ENCODE measurements at regions not wholly inside any gene's neighbourhood (a gene's known extent, or its start where the extent isn't known, plus 50 kb on each side); places are given as distances from the start of the nearest gene placed in this dataset.

DNA sequence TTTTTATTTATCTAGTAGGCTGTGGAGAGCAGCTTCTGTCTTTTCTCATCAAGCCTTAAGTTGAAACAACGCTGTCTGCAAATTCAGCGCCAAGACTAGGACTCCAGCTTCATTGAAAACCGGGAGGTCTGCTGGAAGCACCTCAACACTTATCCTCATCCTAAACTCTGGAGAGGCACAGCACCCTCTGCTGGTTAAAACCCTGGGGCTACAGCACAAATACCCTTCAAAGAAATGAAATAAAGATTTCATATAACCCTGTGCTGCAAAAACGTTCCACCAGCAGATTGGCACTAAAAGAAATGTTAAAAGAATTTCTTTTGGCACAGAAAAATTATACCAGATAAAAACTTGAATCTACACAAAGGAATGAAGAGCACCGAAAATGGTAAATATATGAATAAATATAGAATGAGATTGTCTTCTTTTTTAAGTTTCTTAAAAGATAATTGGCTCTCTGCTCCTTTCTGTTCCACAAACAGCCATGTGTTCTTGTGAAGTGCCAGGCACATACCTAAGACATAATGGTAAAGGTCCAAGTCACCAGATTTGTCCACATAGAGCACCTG is 227.7 kb upstream of the SAMSN1 start:
- peaks cover 0 to under 1% (median 0%) of the 10 kb centered on the region in 4 donors for H3K9me3 ChIP-seq
- no peak overlapping the region for H3K4me3 ChIP-seq
- no peaks in the 10 kb centered on the region for H3K27me3 ChIP-seq
- H3K36me3 ChIP-seq, result no peaks in the 10 kb centered on the region
- no peaks in the 10 kb centered on the region for H3K4me1 ChIP-seq
- intact Hi-C loops (cut with DNase I; ENCODE audit: low total_unique reads), result no loop called here
- no peak overlapping the region for H3K27ac ChIP-seq
- no peak for TF ChIP-seq POLR2AphosphoS5 (IDR thresholded peaks at IDR 0.05)
- TF ChIP-seq, protein P1, sequence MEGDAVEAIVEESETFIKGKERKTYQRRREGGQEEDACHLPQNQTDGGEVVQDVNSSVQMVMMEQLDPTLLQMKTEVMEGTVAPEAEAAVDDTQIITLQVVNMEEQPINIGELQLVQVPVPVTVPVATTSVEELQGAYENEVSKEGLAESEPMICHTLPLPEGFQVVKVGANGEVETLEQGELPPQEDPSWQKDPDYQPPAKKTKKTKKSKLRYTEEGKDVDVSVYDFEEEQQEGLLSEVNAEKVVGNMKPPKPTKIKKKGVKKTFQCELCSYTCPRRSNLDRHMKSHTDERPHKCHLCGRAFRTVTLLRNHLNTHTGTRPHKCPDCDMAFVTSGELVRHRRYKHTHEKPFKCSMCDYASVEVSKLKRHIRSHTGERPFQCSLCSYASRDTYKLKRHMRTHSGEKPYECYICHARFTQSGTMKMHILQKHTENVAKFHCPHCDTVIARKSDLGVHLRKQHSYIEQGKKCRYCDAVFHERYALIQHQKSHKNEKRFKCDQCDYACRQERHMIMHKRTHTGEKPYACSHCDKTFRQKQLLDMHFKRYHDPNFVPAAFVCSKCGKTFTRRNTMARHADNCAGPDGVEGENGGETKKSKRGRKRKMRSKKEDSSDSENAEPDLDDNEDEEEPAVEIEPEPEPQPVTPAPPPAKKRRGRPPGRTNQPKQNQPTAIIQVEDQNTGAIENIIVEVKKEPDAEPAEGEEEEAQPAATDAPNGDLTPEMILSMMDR (IDR thresholded peaks at IDR 0.05), result peak in 5 of 7 experiments; percentile 21 to 61 (median 43)
- 33 to 43% (median 35%) methylated on average over 5 of the region's 5 CpGs for WGBS, 5 donors
- peak; percentile 66 to 69 for DNase-seq

DNA sequence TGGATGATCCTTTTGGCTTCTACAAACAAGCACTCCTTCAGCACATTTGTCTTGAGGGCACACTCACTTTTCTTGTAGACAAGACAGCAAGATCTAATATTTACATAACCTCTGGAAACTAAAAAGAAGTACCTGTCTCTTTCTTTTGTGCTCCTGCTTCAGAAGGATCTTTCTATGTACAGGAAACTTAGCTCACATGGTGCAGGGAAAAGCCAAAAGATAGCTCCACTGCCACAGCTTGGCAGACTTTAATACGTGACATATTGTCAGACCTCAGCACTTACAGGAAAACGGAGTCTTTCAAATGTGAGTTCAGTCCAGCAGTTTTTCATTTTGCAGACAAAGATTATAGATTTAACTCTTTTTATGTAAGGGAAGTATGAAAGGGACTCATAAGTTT is 225.5 kb upstream of the SAMSN1 start:
- no peak overlapping the region for H3K4me3 ChIP-seq
- H3K27ac ChIP-seq, result no peak overlapping the region
- H3K4me1 ChIP-seq, result no peaks in the 10 kb centered on the region
- no peaks in the 10 kb centered on the region for H3K27me3 ChIP-seq
- intact Hi-C loops (cut with DNase I; ENCODE audit: low total_unique reads), result no loop called here
- TF ChIP-seq EP300 (IDR thresholded peaks at IDR 0.05), result no peak
- no peak for TF ChIP-seq POLR2AphosphoS5 (IDR thresholded peaks at IDR 0.05)
- TF ChIP-seq POLR2A (IDR thresholded peaks at IDR 0.05), result no peak
- TF ChIP-seq, protein P1 (IDR thresholded peaks at IDR 0.05), result no peak
- no peaks in the 10 kb centered on the region for H3K36me3 ChIP-seq
- DNase-seq, result no peak
- WGBS, 5 donors, result 51 to 59% (median 58%) methylated on average over 2 of the region's 2 CpGs
- no peaks in the 10 kb centered on the region for H3K9me3 ChIP-seq

DNA sequence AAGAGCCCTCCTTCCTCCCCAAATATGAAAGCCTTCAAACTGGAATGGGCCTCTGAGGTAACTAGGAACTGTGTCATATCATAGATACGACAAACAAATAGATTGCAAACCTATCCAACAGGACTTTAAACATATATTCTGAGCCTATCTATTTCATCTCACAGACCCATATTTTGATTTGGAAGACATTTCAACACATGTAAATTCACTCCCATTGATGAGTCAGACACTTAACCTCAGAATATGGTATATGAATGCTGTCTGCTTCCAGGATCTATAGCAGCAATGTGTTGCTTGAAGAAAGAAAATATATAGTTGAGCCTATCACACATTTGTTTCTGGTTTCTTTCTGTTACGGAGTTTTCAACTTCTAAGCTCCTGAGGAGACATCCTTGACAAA is 221.9 kb upstream of the SAMSN1 start:
- Histone ChIP-seq H3K27me3 (no peaks in the 10 kb centered on the region), H3K9me3 (no peaks in the 10 kb centered on the region), H3K36me3 (no peaks in the 10 kb centered on the region), H3K4me1 (no peaks in the 10 kb centered on the region), H3K27ac (no peak overlapping the region), H3K4me3 (no peak overlapping the region)
- WGBS, 5 donors, result 86 to 97% (median 89%) methylated on average over 2 of the region's 2 CpGs
- intact Hi-C loops (cut with DNase I; ENCODE audit: low total_unique reads), result no loop called here
- no peak for DNase-seq
- no peak for TF ChIP-seq EP300 (IDR thresholded peaks at IDR 0.05)
- TF ChIP-seq, protein P1 (IDR thresholded peaks at IDR 0.05), result no peak
- no peak for TF ChIP-seq POLR2A (IDR thresholded peaks at IDR 0.05)
- TF ChIP-seq POLR2AphosphoS5 (IDR thresholded peaks at IDR 0.05), result no peak

DNA sequence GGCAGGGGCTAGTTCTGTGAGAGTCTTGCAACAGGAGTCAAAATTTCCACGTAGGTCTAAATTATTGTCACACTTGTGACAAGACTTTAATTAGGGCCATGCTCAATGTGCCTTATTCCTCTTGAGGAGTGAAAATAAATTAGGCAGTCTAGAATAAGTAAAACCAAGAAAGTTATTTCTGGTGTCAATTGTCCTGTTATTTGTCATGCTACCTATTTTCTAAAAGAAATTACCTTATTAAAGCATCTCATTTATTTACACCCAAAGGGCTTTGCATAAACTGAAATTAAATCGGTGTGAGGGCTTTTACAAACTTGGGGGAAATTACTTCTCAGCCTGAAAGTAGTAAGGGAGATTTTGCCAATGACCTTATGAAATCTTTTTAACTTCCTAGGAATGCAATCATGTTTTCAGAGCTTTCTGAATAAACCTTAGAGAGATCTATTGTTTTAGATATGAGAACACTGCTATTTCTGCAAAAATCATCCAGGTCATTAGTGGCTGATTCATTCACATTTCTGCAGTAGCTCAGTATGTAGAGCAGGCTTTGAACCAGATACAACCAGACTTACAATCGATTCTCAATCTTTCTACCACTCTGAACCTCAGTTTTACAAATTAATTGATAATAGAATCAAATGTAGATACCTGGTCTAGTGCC is 221.2 kb upstream of the SAMSN1 start:
- no peaks in the 10 kb centered on the region for H3K9me3 ChIP-seq
- no peak overlapping the region for H3K4me3 ChIP-seq
- 85 to 90% (median 87%) methylated on average over 3 of the region's 3 CpGs for WGBS, 5 donors
- no peaks in the 10 kb centered on the region for H3K36me3 ChIP-seq
- no peak overlapping the region for H3K27ac ChIP-seq
- intact Hi-C loops (cut with DNase I; ENCODE audit: low total_unique reads), result no loop called here
- TF ChIP-seq POLR2AphosphoS5 (IDR thresholded peaks at IDR 0.05), result no peak
- TF ChIP-seq EP300 (IDR thresholded peaks at IDR 0.05), result no peak
- TF ChIP-seq POLR2A (IDR thresholded peaks at IDR 0.05), result no peak
- TF ChIP-seq, protein P1 (IDR thresholded peaks at IDR 0.05), result no peak
- H3K4me1 ChIP-seq, result no peaks in the 10 kb centered on the region
- DNase-seq, result no peak
- H3K27me3 ChIP-seq, result no peaks in the 10 kb centered on the region
